SJCRH30 (cell line): ENCODE measurements at regions not wholly inside any gene's neighbourhood (a gene's known extent, or its start where the extent isn't known, plus 50 kb on each side); places are given as distances from the start of the nearest gene placed in this dataset.
A peak's percentile ranks its signal among the peaks of the same experiment; 100 is the strongest.
"Not testable (repeated sequence)": the region's sequence is repeated elsewhere in the genome, so short reads cannot be mapped to it uniquely, and the experiment has no call there.

Experiments
- DNase-seq, 2 experiments: peaks; one replicate each; pipeline ENCODE4 v3.0.0-alpha.2; 2015 to 2020
- H3K27ac ChIP-seq: fragments of 250-450 bp; sonication (Bioruptor Pico); 2 replicates; pipeline ENCODE4 v1.5.1; 2020; ENCODE audit warnings: mild to moderate bottlenecking, moderate library complexity
- H3K27me3 ChIP-seq: fragments of 250-450 bp; sonication (Bioruptor Pico); 2 replicates; pipeline ENCODE4 v1.5.1; 2020; ENCODE audit warnings: mild to moderate bottlenecking, moderate library complexity
- H3K36me3 ChIP-seq: fragments of 250-450 bp; sonication (Bioruptor Pico); 2 replicates; pipeline ENCODE4 v1.5.1; 2020; ENCODE audit warnings: mild to moderate bottlenecking, moderate library complexity
- H3K4me1 ChIP-seq: fragments of 250-450 bp; sonication (Bioruptor Pico); 2 replicates; pipeline ENCODE4 v1.5.1; 2020; ENCODE audit warnings: mild to moderate bottlenecking, moderate library complexity
- H3K4me3 ChIP-seq: fragments of 250-450 bp; sonication (Bioruptor Pico); 2 replicates; pipeline ENCODE4 v1.5.1; 2020; ENCODE audit warnings: mild to moderate bottlenecking, moderate library complexity
- H3K9me3 ChIP-seq: fragments of 250-450 bp; sonication (Bioruptor Pico); replicated peaks from 2 replicates; pipeline ENCODE4 v1.5.1; 2020; ENCODE audit warnings: mild to moderate bottlenecking, moderate library complexity

DNA sequence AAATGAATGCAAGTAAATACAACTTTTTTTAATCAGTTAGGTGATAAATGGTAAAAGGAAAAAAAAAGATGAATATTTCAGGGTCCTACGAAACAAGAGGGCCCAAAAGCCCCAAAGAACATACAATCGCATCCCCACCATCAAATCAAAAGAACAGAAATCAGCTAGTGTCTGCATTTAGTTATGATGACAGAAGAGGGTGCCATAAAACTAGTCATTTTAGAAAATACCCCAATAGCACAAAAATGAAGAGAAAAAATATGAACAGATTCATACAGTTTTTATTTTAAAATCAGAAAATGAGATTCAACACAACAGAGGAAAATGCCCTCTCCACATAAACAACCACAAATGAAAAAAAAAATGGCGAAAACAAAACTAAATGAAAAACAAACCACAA lies 905.5 kb downstream of the REEP3 start:
- H3K36me3 ChIP-seq, result no peaks in the 10 kb centered on the region
- DNase-seq, result no peak
- no peak overlapping the region for H3K27ac ChIP-seq
- no peaks in the 10 kb centered on the region for H3K27me3 ChIP-seq
- H3K4me3 ChIP-seq, result no peak overlapping the region
- H3K4me1 ChIP-seq, result no peaks in the 10 kb centered on the region
- H3K9me3 ChIP-seq, result no peaks in the 10 kb centered on the region

DNA sequence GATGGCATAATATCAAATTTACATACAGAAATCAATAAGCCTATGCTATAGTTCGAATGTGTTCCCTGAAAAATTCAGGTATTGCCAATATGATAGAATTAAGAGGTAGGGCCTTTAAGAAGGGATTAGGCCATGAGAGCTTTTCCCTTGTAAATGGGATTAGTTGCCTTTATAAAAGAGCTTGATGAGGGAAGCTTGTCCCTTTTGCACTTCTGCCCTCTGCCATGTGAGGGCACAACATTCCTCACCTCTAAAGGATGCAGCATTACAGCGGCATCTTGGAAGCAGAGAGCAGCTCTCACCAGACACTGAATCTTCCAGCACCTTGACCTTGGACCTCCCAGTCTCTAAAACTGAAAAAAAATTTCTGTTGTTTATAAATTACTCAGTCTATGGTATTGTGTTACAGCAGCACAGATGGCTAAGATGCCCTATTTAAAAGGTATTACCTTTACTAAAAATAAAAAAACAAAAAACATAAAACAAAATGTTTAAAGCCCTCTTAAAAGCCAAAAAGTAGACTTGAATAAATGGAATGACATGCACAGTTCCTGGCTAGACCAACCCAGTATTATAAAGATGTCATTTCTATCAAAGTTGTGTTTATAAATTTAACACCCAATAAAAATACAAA lies 909.6 kb downstream of the REEP3 start:
- Histone ChIP-seq H3K36me3 (no peaks in the 10 kb centered on the region), H3K4me3 (no peak overlapping the region), H3K9me3 (no peaks in the 10 kb centered on the region), H3K27me3 (no peaks in the 10 kb centered on the region), H3K4me1 (no peaks in the 10 kb centered on the region), H3K27ac (no peak overlapping the region)
- DNase-seq, result peak; percentile 9 to 34

DNA sequence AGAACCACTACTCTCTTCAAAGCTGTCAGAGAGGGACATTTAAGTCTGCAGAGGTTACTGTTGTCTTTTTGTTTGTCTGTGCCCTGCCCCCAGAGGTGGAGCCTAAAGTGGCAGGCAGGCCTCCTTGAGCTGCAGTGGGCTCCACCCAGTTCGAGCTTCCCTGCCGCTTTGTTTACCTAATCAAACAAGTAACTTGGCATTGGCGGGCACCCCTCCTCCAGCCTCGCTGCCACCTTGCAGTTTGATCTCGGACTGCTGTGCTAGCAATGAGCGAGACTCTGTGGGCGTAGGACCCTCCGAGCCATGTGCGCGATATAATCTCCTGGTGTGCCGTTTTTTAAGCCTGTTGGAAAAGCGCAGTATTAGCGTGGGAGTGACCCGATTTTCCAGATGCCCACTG lies 920.7 kb downstream of the REEP3 start:
- not testable (repeated sequence) for H3K4me1 ChIP-seq, H3K27ac ChIP-seq, H3K9me3 ChIP-seq, H3K36me3 ChIP-seq, H3K27me3 ChIP-seq, H3K4me3 ChIP-seq, DNase-seq

DNA sequence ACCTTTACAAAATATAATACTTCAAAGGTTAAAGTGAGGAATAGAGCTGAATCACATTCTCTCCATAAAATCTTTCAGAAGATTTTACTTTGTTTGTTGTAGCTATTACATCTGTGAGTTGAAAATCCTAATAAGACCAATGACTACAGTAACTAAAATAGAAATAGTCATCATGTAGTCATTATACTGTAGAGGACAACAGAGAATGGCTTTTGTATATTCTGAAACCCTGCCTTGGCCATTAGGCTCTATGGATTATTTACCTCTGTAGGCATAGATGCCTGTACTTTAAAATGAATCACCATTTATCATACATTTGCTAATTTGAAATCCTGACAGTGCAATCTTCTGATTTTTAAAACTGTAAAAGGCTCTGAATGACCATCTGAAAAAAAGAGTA lies 923.0 kb downstream of the REEP3 start:
- H3K4me3 ChIP-seq, result no peak overlapping the region
- no peak for DNase-seq
- no peak overlapping the region for H3K27ac ChIP-seq
- no peaks in the 10 kb centered on the region for H3K36me3 ChIP-seq
- no peaks in the 10 kb centered on the region for H3K4me1 ChIP-seq
- H3K9me3 ChIP-seq, result no peaks in the 10 kb centered on the region
- no peaks in the 10 kb centered on the region for H3K27me3 ChIP-seq

DNA sequence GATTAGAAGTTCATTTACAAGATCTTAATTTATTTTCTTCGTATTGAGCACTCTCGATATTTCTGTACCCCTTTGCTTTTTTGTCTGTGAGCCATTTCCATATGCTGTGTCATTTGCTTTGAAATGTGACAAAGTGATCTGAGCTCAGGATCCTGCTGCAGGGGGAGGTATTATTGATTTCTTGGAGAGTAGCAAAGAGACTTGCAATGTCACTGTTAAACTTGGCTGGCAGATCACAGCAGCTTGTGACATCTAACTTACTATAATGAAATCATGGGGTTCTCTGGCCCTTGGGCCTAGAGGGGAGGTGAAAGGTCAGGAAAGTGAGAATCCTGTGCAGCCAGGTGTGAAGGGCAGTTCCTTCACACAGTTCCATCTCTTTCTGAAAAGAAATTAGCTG lies 923.4 kb downstream of the REEP3 start:
- no peak overlapping the region for H3K27ac ChIP-seq
- no peaks in the 10 kb centered on the region for H3K36me3 ChIP-seq
- no peak overlapping the region for H3K4me3 ChIP-seq
- DNase-seq, result no peak
- no peaks in the 10 kb centered on the region for H3K4me1 ChIP-seq
- H3K9me3 ChIP-seq, result no peaks in the 10 kb centered on the region
- H3K27me3 ChIP-seq, result no peaks in the 10 kb centered on the region

DNA sequence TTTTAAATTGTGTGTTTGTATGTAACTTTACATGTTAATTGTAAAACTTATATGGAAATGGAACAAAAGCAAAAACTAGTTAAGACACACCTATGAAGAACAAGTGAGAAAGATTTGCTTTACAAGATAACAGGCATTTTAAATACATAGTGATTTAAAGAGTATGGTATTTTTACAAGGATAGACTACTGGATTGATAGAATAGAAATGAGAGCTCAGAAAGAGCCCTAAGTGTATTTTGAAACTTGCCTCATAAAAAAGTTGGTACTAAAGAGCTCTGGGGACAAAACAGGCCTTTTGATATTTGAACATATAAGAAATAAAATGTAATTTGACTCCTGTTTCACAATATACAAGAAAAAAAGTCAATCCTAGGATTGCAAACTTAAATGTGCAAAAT lies 928.4 kb downstream of the REEP3 start:
- Histone ChIP-seq H3K27ac (no peak overlapping the region), H3K36me3 (no peaks in the 10 kb centered on the region), H3K4me1 (no peaks in the 10 kb centered on the region), H3K27me3 (no peaks in the 10 kb centered on the region), H3K4me3 (no peak overlapping the region), H3K9me3 (no peaks in the 10 kb centered on the region)
- DNase-seq, result no peak

DNA sequence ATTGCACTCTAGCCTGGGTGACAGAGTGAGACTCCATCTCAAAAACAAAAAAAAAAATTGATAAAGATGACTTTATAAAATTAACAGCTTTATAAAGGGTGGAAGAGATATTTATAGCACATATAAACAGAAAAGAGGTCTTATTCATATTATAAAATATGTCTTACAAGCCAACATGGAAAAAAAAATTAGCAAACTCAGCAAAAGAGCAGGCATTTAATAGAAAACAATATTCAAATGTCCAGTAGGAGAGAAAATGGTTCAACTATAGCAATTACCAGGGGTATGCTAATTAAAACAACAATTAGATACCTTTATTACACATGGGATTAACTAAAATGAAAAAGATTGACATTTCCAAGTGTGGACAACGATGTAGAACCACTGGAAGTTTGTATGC lies 929.1 kb downstream of the REEP3 start:
- DNase-seq, result no peak
- Histone ChIP-seq H3K4me1 (no peaks in the 10 kb centered on the region), H3K9me3 (no peaks in the 10 kb centered on the region), H3K36me3 (no peaks in the 10 kb centered on the region), H3K27me3 (no peaks in the 10 kb centered on the region), H3K27ac (no peak overlapping the region), H3K4me3 (no peak overlapping the region)

DNA sequence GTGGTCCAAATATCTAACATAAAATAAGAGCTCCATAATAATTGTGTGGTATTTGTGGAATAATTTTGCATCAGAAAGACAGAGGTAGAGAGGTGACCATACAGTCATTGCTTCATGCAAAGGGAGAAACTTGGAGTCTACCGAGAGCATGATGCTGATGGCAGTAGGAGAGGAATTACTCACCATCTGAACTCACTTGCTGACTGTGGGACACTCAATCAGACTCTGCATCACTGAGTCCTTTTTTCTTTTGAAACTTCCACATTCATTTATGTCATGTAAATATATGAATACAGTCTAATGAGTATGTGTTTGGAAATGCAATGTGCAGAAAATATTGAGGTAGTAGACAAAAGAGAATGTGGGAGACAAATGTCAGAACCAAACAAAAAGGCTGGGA lies 933.8 kb downstream of the REEP3 start:
- no peaks in the 10 kb centered on the region for H3K4me1 ChIP-seq
- no peaks in the 10 kb centered on the region for H3K27me3 ChIP-seq
- H3K36me3 ChIP-seq, result no peaks in the 10 kb centered on the region
- H3K27ac ChIP-seq, result no peak overlapping the region
- DNase-seq, result no peak
- no peak overlapping the region for H3K4me3 ChIP-seq
- no peaks in the 10 kb centered on the region for H3K9me3 ChIP-seq

DNA sequence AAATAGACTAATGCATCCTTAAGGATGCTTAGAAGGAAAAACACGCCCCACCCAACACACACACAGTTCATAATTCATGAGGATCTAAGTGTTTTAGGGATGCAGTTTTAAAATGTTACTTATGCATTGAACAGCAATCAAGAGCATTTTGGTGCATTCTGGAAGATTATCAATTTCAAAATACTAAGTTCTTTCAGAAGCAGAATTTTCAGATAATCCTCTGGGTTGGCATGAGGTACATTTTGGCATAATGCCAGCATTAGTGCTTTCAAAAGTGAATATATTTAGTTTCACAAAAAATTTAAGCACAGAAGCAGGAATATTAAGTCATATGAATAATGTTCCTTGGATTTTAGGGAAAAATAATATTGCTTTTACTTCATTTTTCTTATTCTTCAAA lies 937.1 kb downstream of the REEP3 start:
- Histone ChIP-seq H3K27me3 (no peaks in the 10 kb centered on the region), H3K36me3 (no peaks in the 10 kb centered on the region), H3K4me1 (no peaks in the 10 kb centered on the region), H3K9me3 (no peaks in the 10 kb centered on the region), H3K27ac (no peak overlapping the region), H3K4me3 (no peak overlapping the region)
- DNase-seq, result no peak

DNA sequence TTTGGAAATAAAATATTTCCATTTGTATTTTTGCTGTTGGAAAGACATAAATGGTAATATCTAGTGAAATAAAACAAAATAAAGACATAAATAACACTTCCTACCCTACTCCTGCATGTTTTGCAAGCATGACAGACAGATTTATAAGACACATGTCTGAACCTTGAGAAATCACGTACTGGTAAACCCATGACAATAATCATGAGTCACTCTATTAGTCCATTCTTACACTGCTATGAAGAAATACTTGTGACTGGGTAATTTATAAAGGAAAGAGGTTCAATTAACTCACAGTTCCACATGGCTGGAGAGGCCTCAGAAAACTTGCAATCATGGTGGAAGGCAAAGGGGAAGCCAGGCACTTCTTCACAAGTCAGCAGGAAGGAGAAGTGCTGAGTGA lies 942.2 kb downstream of the REEP3 start:
- Histone ChIP-seq H3K27me3 (no peaks in the 10 kb centered on the region), H3K27ac (no peak overlapping the region), H3K4me1 (no peaks in the 10 kb centered on the region), H3K9me3 (no peaks in the 10 kb centered on the region), H3K36me3 (no peaks in the 10 kb centered on the region), H3K4me3 (no peak overlapping the region)
- no peak for DNase-seq

DNA sequence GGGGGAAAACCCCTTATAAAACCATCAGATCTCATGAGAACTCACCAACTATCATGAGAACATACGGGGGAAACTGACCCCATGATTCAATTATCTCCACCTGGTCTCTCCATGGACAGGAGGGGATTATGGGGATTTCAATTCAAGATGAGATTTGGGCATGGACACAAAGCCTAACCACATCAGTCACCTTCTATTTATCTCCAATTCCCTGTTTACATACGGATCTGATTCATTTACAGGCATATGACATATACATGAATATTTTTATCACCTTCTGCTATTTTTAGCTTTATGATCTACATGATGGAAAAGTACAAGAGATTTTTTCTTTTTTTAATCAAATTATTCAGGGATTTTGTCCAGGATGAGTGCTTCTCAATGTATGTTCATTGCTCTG lies 944.5 kb downstream of the REEP3 start:
- DNase-seq, result no peak
- no peak overlapping the region for H3K4me3 ChIP-seq
- H3K36me3 ChIP-seq, result no peaks in the 10 kb centered on the region
- H3K27ac ChIP-seq, result no peak overlapping the region
- H3K4me1 ChIP-seq, result no peaks in the 10 kb centered on the region
- H3K27me3 ChIP-seq, result no peaks in the 10 kb centered on the region
- no peaks in the 10 kb centered on the region for H3K9me3 ChIP-seq

DNA sequence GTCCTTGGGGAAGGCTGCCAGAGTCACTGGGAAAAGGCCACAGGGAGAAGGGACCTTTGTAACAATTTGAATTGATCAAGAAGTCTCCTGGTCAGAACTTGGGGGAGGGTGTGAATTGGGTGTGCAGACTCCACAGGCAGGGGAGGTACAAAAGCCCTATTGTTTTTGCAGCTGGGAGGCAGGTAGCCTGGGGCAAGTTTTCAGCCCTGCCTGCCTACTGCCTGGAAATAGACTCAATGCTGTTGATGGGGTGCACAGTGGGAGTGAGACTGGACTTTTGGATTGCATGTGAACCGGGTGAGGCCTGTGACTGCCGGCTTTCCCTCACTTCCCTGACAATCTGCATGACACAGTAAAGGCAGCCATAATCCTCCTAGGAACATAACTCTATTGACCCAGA lies 947.0 kb downstream of the REEP3 start:
- DNase-seq, result peak; percentile 9 to 40

DNA sequence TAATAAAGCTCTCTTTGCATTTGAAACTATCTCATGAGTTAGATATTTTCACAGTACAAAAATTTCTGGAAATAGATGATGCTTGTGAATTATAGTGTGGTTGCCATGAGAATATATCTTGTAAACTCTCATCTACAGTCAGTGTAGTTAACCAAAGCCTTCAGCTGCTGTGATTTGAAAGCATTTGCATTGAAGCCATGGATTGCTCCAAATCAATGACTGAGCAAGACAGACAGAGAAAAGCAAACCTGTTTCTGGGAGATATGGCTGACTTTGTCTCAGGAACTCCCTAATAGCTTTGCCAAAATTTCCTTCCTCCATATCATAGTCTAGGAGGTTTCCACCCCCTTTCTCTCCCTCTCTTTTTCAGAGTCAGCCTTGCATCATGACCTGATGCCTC lies 955.3 kb downstream of the REEP3 start:
- H3K36me3 ChIP-seq, result no peaks in the 10 kb centered on the region
- no peak overlapping the region for H3K4me3 ChIP-seq
- no peak for DNase-seq
- no peaks in the 10 kb centered on the region for H3K9me3 ChIP-seq
- H3K4me1 ChIP-seq, result no peaks in the 10 kb centered on the region
- H3K27me3 ChIP-seq, result no peaks in the 10 kb centered on the region
- no peak overlapping the region for H3K27ac ChIP-seq

More for the DNA sequence above, 947.0 kb downstream of the REEP3 start:
- Histone ChIP-seq H3K9me3 (no peaks in the 10 kb centered on the region), H3K36me3 (no peaks in the 10 kb centered on the region), H3K27ac (no peak overlapping the region), H3K4me3 (no peak overlapping the region), H3K27me3 (no peaks in the 10 kb centered on the region), H3K4me1 (no peaks in the 10 kb centered on the region)

DNA sequence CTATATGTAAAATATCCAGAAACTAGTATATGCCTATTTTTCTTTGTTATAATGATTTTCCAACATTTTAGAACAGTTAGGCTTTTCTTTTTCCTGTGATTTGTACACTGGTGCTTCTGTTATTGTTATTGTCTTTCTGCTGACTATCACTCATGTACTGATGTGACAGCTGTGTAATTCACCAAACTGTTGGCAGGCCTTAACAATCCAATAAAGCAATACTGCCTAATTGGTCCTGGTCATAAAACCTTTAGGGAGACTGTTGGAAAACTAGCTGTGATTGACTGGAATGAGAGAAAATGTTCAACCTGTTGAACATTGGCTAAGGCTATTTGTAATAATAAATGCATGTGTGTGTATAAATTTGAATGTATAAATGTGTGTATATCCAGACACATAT lies 956.6 kb downstream of the REEP3 start:
- no peaks in the 10 kb centered on the region for H3K4me1 ChIP-seq
- no peak for DNase-seq
- no peak overlapping the region for H3K27ac ChIP-seq
- H3K9me3 ChIP-seq, result no peaks in the 10 kb centered on the region
- no peaks in the 10 kb centered on the region for H3K36me3 ChIP-seq
- H3K4me3 ChIP-seq, result no peak overlapping the region
- no peaks in the 10 kb centered on the region for H3K27me3 ChIP-seq

DNA sequence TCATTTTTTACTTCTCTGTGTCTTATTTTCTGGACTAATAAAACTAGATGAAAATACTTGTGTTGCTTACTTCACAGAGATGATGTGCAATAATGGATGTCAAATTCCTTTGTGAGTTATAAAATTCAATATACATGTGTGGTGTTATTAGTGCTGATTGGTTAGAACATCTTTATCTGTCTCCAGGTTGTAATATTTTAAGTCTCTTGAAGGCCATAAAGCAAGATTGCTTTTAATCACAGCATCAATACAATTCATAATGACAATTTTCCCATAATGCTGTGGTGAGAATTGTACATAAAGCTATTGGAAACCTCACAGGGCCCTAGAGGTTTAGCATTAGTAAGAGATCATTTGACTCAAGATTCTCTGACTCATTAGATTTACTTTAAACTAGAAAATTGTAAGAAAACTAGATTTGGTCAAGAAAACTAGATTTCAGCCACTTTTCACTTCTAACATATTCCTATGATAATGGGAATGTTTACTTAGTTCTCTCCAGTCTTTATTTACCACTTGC lies 963.7 kb downstream of the REEP3 start:
- Histone ChIP-seq H3K9me3 (no peaks in the 10 kb centered on the region), H3K36me3 (no peaks in the 10 kb centered on the region), H3K4me1 (no peaks in the 10 kb centered on the region), H3K27ac (no peak overlapping the region), H3K4me3 (no peak overlapping the region), H3K27me3 (no peaks in the 10 kb centered on the region)
- no peak for DNase-seq

DNA sequence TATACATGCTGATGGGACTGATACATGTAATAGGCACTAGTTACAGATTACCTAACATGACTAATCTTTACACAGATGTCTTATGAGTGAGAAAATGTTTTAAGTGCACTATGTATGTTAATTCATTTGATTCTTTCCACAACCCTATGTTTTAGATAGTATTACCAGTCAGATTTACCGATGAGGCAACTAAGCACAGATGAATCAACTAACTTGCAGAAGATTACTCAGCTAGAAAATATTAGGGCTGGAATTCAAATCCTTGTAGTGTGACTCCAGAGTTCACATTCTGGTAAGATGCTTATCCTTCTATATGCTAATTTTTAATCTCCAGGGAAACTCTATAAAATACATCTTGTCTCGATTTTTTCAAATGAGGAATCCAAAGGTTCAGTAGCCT lies 964.9 kb downstream of the REEP3 start:
- Histone ChIP-seq H3K4me1 (no peaks in the 10 kb centered on the region), H3K36me3 (no peaks in the 10 kb centered on the region), H3K4me3 (no peak overlapping the region), H3K9me3 (no peaks in the 10 kb centered on the region), H3K27ac (no peak overlapping the region), H3K27me3 (no peaks in the 10 kb centered on the region)
- DNase-seq, result no peak
